ENCODE measurements at regions not wholly inside any gene's neighbourhood (a gene's known extent, or its start where the extent isn't known, plus 50 kb on each side); places are given as distances from the start of the nearest gene placed in this dataset.

DNA sequence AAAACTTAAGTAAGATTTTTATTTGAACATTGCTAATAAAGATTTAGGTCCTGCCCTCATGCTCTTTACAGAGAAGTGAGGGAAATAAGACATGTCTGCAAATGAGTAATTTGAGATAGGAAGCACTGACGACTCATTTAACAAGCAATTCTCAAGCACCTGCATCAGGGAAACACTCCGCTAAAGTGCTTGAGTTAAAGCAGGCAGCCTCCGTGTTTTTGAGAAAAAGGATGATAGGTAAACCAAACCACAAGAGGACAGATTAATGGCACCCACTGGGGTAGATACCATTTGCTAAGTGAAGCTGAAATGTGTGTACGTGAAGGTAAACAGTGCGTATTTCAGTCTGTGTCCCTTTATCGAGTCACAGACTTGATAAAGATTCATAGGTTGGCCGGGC is 184.6 kb upstream of the CARD18 start:
- DNase-seq: peak; percentile 58 to 75

DNA sequence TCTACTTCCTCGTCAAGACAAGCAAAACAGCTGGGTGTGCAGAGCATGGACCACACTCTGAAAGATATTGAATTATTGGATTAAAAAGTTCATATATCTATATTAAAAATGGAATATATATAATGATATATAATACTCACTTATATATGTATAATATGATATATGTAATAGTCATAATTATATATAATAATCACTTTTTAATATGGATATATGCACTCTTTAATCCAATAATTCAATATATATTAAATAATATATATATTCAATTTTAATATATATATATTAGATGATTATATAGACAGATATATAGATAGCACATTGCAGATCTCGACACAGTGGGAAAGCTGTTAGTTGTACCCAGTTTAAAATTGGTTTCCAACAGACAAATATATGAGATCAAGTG is 182.1 kb upstream of the CARD18 start:
- no peak for DNase-seq

DNA sequence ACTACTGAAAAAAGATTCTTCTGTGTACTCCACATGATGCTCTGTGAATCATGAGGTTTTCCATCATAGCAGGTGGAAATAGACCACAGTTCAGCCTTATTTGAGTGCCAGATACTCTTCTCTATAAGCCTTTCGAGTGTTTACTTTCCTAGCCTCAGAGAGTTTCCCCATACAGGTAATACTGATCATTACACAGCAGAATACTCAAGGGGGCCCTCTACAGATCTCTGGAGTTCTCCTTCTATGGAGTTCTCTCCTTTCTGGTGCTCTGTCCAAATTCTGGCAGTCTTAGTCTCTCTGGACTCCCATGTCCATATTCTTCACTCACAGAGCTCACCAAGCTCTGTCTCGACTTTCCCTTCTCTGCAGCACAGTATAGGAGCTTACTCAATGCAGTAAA is 175.7 kb upstream of the CARD18 start:
- DNase-seq: peak; percentile 7 to 45

DNA sequence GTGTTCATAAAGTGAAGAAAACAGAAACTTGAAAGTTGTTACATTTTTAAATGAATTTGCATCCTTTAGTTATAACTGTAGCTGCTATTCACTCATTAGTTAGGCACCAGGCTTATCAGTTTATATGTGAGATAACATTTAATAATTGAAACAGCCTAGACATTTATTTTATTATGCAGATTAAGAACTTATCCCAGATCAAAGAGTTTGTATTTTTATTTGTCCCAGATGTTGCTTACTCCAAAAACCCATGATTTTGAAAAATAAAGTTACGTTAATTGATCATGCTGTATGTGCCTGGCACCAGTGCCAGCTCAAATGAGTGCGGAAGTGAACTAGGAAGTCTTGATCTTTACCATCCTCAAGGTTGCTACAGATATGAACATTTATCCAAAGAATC is 172.7 kb upstream of the CARD18 start:
- no peak for DNase-seq

DNA sequence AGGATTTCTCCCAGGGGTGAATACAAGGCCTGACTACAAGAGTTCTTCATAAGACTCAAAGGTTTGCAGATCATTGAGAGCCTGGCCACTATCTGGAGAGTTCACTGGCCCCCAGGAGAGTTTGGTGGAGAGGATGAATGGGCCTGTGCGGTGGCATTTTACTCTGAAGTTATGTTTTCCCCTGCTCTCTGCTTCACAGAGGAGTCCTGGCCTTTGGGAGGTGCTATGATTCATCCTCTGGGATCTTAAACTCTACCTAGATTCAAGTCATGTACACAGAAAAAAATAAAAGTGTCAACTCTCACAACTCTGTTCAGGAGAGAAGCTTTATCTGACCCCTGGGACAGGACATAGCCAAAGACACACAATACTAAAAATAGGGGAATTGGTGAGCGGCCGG is 159.1 kb upstream of the CARD18 start:
- no peak for DNase-seq

DNA sequence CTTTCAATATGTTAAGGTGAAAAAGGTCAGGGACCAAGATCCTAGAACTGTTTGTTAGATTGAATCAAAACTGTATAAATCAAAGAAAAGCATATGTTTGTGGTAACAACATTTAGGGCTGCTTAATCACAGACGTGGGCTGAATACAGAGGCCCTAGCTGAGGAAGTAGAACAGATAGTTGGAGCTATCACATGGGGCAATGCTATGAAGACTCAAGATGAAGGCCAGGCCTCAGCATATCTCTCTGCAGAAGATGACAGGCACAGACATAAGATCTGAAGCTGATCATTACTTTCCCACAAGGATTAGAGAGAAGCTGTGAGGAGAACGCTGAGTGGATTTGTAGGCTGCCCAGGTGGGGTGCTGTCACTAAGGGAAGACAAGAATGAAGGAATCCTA is 158.6 kb upstream of the CARD18 start:
- no peak for DNase-seq

DNA sequence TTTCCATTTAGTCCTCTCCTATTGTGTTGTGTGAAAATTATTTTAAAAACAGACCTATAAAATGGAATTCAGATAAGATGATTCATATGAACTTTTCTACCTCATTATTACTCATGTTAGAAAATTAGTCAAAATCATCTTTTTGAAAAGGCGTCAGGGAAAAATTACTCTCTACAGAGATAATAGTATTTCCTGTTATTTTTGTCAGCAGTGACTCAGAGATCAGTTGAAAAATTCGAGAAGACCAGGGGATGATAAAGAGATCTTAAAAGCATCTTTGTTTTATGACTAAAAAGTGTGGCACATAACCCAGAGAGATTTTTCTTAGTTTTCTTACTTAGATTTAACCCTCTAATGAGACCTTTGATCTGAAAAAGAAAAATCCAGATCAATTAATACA is 157.9 kb upstream of the CARD18 start:
- no peak for DNase-seq

DNA sequence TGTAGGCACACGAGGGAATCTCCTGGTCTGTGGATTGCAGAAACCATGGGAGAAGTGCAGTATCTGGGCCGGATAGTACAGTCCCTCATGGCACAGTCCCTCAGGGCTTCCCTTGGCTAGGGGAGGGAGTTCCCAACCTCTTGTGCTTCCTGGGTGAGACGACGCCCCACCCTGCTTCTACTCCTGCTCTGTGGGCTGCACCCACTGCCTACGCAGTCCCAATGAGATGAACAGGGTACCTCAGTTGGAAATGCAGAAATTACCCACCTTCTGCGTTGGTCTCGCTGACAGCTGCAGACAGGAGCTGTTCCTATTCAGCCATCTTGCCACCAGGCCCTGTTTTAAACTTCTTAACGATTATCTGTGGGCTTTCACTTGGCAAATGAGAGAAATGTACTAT is 157.2 kb upstream of the CARD18 start:
- no peak for DNase-seq

DNA sequence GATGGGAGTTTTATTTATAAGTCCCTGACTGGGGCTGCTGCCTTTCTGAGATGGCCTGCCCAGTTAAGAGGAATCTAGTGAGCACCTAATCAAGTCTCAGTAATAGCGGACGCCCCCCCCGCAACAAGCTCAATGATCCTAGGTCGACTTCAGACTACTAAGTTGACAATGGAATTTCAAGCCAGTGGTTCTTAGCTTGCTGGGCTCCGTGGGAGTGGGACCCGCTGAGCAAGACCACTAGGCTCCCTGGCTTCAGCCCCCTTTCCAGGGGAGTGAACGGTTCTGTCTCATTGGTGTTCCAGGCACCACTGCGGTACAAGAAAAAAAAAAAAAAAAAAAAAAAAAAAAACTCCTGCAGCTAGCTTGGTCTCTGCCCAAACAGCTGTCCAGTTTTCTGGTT is 156.8 kb upstream of the CARD18 start:
- no peak for DNase-seq

DNA sequence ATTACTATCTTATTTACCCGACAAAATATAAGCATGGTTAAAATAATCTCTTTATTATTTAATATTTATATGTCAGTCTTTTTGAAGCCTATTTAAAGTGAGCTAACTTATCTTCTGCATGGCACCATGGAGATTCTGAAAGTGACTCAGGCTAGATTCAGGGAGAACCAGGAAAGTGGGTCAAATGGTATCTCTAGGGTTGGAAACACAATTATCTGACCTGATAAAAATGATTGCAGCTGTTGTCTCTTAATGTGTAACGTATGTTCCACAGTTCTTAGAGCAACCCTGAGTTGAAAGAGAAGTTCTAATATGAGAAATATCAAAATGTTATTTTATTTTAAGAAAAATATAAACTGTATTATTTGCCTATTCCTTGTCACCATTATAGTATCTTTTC is 143.1 kb upstream of the CARD18 start:
- DNase-seq: no peak

DNA sequence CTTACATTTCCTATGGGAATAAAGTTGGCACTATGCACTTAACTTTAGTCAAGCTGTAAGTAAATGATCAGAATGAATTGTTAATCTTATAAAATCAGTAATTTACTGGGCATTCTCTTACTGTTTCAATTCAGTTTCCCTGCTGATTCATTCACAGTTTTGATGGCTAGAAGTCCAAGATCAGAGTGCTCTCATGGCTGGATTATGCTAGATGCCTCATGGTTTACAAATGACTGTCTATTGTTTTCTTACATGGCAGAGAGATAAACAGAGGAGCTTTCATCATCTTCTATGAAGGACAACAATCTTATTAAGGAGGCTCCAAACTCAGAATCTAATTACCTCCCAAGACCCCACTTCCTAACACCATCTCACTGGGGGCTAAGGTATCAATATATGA is 135.1 kb upstream of the CARD18 start:
- DNase-seq: no peak

DNA sequence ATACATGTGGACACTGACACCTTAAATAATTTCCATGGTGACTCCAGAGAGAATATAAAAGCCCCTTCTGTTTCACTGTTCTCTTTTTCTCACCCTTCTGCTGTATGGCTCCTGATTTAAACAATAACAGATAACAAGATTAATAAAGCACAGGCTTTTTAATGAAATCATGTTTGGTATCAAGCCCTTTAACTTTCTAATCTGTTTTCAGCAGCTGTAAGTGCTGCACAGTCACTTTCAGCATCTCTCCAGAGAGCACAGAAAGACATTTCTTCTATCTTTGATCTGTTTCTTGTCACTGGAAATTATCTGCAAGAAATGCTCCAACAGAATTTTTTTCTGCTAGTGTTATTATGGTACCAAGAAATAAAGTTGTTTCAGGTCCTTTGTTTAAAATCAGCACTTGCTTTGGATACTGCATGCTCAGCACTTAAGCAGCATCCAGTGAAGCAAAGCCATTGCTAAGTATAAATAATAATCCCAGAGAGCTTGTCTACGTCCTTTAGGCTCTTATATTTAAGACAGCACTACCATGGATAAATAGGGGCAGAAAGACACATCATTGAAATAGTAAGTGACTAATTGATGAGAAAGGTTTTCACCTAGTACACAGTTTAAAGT is 134.2 kb upstream of the CARD18 start:
- DNase-seq: no peak

DNA sequence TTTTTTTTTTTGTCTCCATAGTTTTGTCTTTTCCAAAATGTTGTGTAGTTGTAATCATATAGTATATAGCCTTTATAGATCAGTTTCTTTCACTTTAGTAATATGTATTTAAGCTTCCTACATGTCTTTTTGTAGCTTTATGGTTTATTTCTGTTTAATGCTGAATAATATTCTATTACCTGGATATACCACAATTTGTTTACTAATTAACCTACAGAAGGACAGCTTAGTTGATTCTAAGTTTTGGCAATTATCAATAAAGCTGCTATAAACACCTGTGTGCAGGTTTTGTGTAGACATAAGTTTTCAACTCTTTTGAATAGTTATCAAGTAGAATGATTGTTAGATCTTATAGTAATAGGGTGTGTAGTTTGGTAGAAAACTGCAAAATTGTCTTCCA is 130.3 kb upstream of the CARD18 start:
- DNase-seq: no peak

DNA sequence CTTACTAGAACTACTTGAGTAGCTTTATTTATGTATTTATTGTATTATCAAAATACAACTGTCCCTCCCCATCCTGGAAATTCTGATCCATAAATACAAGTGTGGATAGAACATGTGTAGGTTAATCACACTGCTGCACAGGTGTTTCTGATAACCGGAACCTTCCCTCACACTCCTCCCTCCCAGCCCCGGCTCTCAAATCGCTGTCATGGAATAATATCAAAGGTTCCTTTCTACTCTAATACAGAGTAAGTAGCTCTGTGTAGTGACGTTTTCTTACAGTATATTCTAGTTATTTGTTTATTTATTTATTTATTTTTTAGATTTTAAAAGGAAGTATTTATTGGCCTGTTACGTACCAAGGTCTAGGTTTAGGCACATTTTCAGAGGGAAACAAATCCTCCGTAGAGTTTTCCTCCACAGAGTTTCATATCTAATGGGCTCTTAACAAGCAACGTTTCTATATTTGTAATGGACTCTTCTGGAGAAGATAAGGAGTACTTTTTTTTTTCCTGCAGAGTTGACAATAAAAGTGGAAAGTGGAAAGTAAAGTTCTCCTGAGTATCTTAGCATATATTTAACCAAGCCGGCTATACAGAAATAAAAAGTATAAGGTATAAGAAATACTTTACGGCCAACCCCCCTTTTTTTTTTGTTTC is 129.0 kb upstream of the CARD18 start:
- DNase-seq: no peak

DNA sequence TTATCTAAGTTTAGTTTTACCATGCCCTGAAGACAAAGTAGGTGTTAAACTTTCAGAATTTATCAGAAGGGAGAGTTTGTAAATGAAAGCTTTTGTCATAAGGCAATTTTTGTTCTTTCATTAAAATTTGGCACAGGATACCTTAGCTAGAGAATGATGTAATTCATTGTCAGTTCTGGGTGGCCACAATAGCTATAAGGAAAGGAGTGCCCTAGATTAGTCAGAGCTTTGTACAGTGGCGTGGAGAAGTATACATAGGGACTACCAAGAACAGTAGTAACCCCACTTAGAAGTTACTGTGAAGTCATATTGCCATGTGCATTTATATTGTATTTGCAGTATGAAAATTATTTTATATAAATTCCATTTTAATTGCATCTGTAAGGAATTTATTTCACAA is 126.3 kb upstream of the CARD18 start:
- no peak for DNase-seq

DNA sequence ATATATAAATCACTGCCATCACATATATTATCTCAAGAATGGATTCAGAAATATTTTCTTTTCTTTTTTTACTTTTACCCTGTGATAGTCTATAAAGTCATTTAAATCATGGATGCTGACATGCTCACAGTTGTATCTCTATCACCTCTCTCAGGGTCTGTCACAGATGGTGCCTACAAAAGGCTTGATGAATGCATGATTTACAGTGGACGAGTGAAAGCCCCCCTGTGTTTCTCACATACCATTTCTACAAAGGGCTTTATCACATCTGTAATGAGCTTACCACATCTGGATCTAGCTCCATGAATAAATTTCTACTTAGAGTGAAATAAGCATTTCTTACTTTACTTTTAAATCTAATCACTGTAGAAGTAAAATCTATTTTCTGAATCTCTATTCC is 121.4 kb upstream of the CARD18 start:
- no peak for DNase-seq

DNA sequence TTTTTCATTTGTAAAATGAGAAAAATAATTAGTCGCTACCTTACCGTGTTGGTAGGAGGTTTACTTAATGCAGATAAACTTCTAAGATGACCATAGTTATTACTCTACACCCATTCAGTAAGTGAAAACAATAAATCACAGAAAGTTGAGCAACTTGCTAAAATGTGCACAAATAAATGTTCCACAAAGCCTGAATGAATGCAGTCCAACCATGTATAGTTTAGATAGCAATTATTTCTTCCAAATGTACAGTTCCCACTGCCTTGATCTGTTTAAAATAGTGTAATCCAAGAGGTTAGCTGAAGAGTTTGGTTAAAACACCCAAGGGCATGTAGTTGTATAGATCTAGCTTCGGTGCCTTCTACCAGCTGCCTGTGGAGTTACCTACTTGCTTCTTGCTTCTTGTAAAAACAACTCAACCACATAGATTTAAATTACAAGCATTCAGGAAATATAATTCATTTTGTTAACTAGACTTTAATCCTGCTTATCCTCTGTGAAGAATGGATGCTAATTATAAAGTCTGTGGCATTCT is 106.3 kb upstream of the CARD18 start:
- no peak for DNase-seq

DNA sequence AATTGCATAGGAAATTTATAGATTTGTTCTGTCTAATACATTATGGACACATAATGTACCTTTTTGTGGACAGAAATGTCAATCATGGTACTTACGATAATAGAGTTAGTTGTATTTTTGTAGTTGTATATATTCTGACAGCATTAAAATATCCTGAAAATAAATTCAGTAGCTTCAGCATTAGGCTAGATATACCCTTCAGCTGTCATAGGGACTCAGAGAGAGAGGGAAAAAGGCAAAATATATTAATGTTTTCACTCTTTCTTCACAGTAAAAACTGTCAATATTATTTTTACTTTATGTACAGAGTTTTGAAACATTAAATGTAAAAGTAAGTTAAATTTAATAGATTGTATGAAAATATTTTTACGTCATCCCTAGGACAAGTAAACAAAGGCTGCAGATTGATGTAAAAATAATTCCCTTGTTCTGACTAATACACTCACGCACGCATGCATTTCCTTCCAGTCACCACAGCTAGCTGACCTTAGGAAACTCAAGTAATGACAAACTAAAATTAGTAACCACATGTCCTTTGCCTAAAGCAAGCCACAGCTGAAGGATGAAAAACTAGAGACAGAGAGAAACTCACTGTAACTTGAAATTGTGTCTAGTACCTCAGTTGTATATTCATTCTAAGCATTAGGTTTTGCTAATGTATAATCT is 104.7 kb upstream of the CARD18 start:
- DNase-seq: no peak

DNA sequence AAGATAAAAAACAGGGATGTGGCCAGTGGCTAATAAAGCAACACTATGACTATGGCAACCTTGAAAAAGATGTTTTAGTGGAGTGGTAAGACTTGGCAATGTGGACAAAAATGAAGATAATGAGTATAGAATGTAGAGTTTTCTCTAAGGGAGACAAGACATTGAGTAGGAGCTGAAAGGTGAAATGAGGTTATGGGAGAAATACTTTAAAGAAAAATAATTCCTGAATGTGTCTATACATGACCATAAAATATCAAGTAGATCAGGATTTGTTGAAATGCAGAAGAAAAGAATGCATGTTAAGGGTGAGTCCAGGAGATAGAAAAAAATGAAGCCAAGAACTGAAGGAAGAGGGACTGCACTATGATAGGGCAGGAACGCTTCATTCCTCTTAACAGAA is 101.6 kb upstream of the CARD18 start:
- DNase-seq: no peak

DNA sequence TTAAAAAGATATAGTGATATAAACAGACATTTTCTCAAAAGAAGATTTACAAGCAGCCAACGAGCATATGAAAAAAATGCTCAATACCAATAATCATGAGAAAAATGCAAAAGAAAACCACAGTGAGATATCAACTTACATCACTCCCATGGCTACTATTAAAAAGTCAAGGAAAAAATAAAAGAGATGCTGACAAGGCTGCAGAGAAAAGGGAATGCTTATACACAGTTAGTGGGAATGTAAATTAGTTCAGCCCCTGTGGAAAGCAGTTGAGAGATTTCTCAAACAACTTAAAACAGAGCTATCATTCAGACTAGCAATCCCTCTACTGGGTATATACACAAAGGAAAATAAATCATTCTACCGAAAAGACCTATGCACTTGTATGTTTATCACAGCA is 97.1 kb upstream of the CARD18 start:
- no peak for DNase-seq

DNA sequence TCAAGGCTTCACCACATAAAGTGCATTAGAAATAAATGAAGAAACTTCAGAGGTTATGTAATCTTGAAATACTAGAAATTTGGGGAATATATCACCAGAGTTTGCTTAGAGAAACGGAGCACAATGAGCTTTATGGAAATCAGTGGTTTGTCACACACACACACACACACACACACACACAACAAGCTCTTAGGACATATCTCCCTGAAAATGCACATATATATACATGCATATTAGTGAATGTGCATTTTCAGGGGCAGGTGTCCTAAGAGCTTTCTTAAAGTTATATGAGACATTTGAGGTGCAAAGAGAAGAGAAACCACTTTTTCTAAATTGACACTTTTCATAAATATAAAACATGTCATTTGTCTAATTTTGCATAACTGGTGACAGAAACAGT is 93.7 kb upstream of the CARD18 start:
- DNase-seq: no peak

DNA sequence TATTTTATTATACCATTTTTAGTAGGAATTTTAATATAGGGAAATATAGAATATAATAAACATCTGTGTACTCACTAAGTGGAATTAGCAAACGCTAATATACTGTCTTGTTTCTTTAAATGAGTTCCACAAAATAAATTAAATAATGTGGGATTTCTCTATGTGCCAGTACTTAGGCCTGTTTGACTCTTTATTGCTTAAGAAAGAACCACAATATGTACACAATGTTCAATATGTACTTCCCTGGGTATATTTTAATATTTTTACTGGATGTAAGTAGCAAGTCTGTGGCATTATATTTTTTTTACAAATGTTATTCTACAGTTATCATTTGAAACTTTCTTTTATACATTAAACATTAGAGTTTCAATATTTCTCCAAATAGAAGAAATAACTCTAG is 92.5 kb upstream of the CARD18 start:
- no peak for DNase-seq

DNA sequence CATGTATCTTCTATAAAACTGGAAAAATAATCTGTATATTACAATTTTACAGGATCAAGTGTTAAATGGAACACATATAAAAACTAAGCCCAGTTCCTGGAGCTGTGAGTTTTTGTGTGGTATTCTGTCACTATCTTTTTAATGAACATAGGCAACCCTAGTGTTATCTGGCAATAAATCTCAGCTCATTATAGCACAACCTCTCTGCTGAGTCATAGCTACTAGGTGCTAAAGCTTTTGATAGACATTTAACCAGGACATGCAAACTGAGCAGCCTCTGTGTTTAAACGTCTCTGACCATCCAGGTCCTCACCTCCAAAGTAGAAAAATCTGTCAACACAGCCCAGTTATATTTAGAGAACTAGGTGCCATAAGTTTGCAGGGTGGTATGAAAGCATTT is 91.0 kb upstream of the CARD18 start:
- no peak for DNase-seq

DNA sequence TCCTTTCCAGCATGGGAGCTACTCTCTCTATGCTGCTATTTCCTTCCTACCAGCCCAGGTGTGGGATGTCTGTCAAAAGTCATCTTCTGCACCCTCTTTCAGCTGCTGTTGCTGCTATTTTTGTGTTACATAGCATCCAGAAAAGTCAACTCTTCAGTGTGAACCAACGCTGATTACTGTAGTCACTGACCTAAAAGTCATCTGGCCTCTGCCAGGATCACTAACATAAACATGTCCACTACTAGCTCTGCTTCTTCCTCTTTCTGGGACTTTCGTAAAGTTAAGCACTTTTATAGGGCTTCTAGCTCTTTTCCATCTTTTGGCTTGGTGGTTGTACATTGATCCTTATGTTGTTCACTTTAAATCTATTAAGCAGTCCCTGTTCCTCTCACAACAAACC is 90.2 kb upstream of the CARD18 start:
- DNase-seq: no peak

DNA sequence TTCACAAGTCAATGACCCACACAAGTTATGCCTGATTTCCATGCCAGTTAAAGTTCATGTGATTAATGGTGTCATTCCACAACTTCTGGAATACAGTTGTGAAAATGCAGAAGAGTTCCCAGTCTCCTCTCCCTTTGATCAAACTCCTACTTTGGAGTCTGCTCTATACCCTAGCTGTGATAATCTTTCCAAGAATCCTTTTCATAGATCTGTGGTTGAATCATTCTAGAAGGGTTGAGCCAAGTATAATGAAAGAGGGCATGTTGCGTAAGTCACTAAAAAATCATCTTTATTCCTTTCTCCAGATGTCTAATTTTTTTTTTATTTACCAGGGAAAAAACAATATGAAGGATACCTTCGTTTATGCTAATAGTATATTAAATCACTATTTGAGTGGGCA is 89.7 kb upstream of the CARD18 start:
- DNase-seq: no peak
